HG03342 (cell line): ENCODE measurements at regions not wholly inside any gene's neighbourhood (a gene's known extent, or its start where the extent isn't known, plus 50 kb on each side); places are given as distances from the start of the nearest gene placed in this dataset.

Source experiments
- ATAC-seq: cut with Tn5 transposase; IDR thresholded peaks from one replicate; pipeline ENCODE4 v1.9.1; 2021; ENCODE audit warnings: mild to moderate bottlenecking, moderate library complexity; ENCODE audit not compliant: unreplicated experiment

- ATAC-seq, result no peak
Observed at GRCh38 chr2:42882756-42883155, 90.4 kb upstream of the HAAO start.

GRCh38 chr2:42881732-42882131 lies 89.3 kb upstream of the HAAO start:
- ATAC-seq, result no peak

- no peak for ATAC-seq
Observed at GRCh38 chr2:42880738-42881690, 88.6 kb upstream of the HAAO start.

- no peak for ATAC-seq
Observed at GRCh38 chr2:42879913-42880737, 87.7 kb upstream of the HAAO start.

GRCh38 chr2:42879121-42879705 lies 86.8 kb upstream of the HAAO start:
- ATAC-seq, result no peak

GRCh38 chr2:42878581-42878980 lies 86.2 kb upstream of the HAAO start:
- ATAC-seq, result peak; percentile 71

GRCh38 chr2:42877936-42878335 lies 85.6 kb upstream of the HAAO start:
- no peak for ATAC-seq

- ATAC-seq, result no peak
Observed at GRCh38 chr2:42877511-42877910, 85.1 kb upstream of the HAAO start.

- no peak for ATAC-seq
Observed at GRCh38 chr2:42876326-42876751, 84.0 kb upstream of the HAAO start.

GRCh38 chr2:42875880-42876279 lies 83.5 kb upstream of the HAAO start:
- no peak for ATAC-seq

- ATAC-seq, result no peak
Observed at GRCh38 chr2:42874949-42875801, 82.8 kb upstream of the HAAO start.

- no peak for ATAC-seq
Observed at GRCh38 chr2:42872721-42873120, 80.3 kb upstream of the HAAO start.

- no peak for ATAC-seq
Observed at GRCh38 chr2:42871372-42871771, 79.0 kb upstream of the HAAO start.

GRCh38 chr2:42868874-42869273 lies 76.5 kb upstream of the HAAO start:
- ATAC-seq, result no peak

- ATAC-seq, result no peak
Observed at GRCh38 chr2:42868096-42868495, 75.7 kb upstream of the HAAO start.

- ATAC-seq, result no peak
Observed at GRCh38 chr2:42867093-42868065, 75.0 kb upstream of the HAAO start.

- no peak for ATAC-seq
Observed at GRCh38 chr2:42865884-42866881, 73.8 kb upstream of the HAAO start.

GRCh38 chr2:42864641-42865280 lies 72.4 kb upstream of the HAAO start:
- no peak for ATAC-seq
